ENCODE measurements at regions not wholly inside any gene's neighbourhood (a gene's known extent, or its start where the extent isn't known, plus 50 kb on each side); places are given as distances from the start of the nearest gene placed in this dataset.

GRCh38 chr2:146952696-146953095, 892.1 kb upstream of the ACVR2A start:
- Histone ChIP-seq H3K27me3 (ENCODE audit: insufficient read depth, low read length) (no peaks in the 10 kb centered on the region), H3K9ac (ENCODE audit: low read depth, low read length) (no peak overlapping the region), H3K4me1 (ENCODE audit: insufficient read depth, low read length) (no peaks in the 10 kb centered on the region), H3K9me3 (ENCODE audit: insufficient read depth, low read depth, low read length) (no peaks in the 10 kb centered on the region), H3K36me3 (ENCODE audit: insufficient read depth, low read depth, low read length) (no peaks in the 10 kb centered on the region), H3K4me3 (ENCODE audit: low read length) (no peak overlapping the region), H3K27ac (ENCODE audit: low read length) (no peak overlapping the region)

- no peaks in the 10 kb centered on the region for H3K27me3 ChIP-seq (ENCODE audit: insufficient read depth, low read length)
- H3K4me3 ChIP-seq (ENCODE audit: low read length), result no peak overlapping the region
- H3K36me3 ChIP-seq (ENCODE audit: insufficient read depth, low read depth, low read length), result no peaks in the 10 kb centered on the region
- no peaks in the 10 kb centered on the region for H3K9me3 ChIP-seq (ENCODE audit: insufficient read depth, low read depth, low read length)
- H3K4me1 ChIP-seq (ENCODE audit: insufficient read depth, low read length), result no peaks in the 10 kb centered on the region
- H3K9ac ChIP-seq (ENCODE audit: low read depth, low read length), result no peak overlapping the region
- no peak overlapping the region for H3K27ac ChIP-seq (ENCODE audit: low read length)
Observed at GRCh38 chr2:146950911-146951310, 893.9 kb upstream of the ACVR2A start.

- Histone ChIP-seq H3K9me3 (ENCODE audit: insufficient read depth, low read depth, low read length) (no peaks in the 10 kb centered on the region), H3K4me3 (ENCODE audit: low read length) (no peak overlapping the region), H3K9ac (ENCODE audit: low read depth, low read length) (no peak overlapping the region), H3K27ac (ENCODE audit: low read length) (no peak overlapping the region), H3K27me3 (ENCODE audit: insufficient read depth, low read length) (no peaks in the 10 kb centered on the region), H3K36me3 (ENCODE audit: insufficient read depth, low read depth, low read length) (no peaks in the 10 kb centered on the region), H3K4me1 (ENCODE audit: insufficient read depth, low read length) (no peaks in the 10 kb centered on the region)
Observed at GRCh38 chr2:146950361-146950760, 894.5 kb upstream of the ACVR2A start.

- no peak overlapping the region for H3K27ac ChIP-seq (ENCODE audit: low read length)
- no peaks in the 10 kb centered on the region for H3K4me1 ChIP-seq (ENCODE audit: insufficient read depth, low read length)
- no peaks in the 10 kb centered on the region for H3K27me3 ChIP-seq (ENCODE audit: insufficient read depth, low read length)
- no peaks in the 10 kb centered on the region for H3K9me3 ChIP-seq (ENCODE audit: insufficient read depth, low read depth, low read length)
- H3K4me3 ChIP-seq (ENCODE audit: low read length), result no peak overlapping the region
- no peaks in the 10 kb centered on the region for H3K36me3 ChIP-seq (ENCODE audit: insufficient read depth, low read depth, low read length)
- no peak overlapping the region for H3K9ac ChIP-seq (ENCODE audit: low read depth, low read length)
Observed at GRCh38 chr2:146949400-146949799, 895.4 kb upstream of the ACVR2A start.

- Histone ChIP-seq H3K9ac (ENCODE audit: low read depth, low read length) (no peak overlapping the region), H3K27ac (ENCODE audit: low read length) (no peak overlapping the region), H3K9me3 (ENCODE audit: insufficient read depth, low read depth, low read length) (no peaks in the 10 kb centered on the region), H3K36me3 (ENCODE audit: insufficient read depth, low read depth, low read length) (no peaks in the 10 kb centered on the region), H3K4me1 (ENCODE audit: insufficient read depth, low read length) (no peaks in the 10 kb centered on the region), H3K27me3 (ENCODE audit: insufficient read depth, low read length) (no peaks in the 10 kb centered on the region), H3K4me3 (ENCODE audit: low read length) (no peak overlapping the region)
Observed at GRCh38 chr2:146944601-146945000, 900.2 kb upstream of the ACVR2A start.

GRCh38 chr2:146939991-146940685, 904.7 kb upstream of the ACVR2A start:
- H3K27ac ChIP-seq (ENCODE audit: low read length), result no peak overlapping the region
- no peaks in the 10 kb centered on the region for H3K9me3 ChIP-seq (ENCODE audit: insufficient read depth, low read depth, low read length)
- H3K9ac ChIP-seq (ENCODE audit: low read depth, low read length), result no peak overlapping the region
- no peaks in the 10 kb centered on the region for H3K4me1 ChIP-seq (ENCODE audit: insufficient read depth, low read length)
- H3K36me3 ChIP-seq (ENCODE audit: insufficient read depth, low read depth, low read length), result no peaks in the 10 kb centered on the region
- H3K4me3 ChIP-seq (ENCODE audit: low read length), result no peak overlapping the region
- H3K27me3 ChIP-seq (ENCODE audit: insufficient read depth, low read length), result no peaks in the 10 kb centered on the region

GRCh38 chr2:146934921-146935320, 909.9 kb upstream of the ACVR2A start:
- Histone ChIP-seq H3K9ac (ENCODE audit: low read depth, low read length) (no peak overlapping the region), H3K27ac (ENCODE audit: low read length) (no peak overlapping the region), H3K9me3 (ENCODE audit: insufficient read depth, low read depth, low read length) (no peaks in the 10 kb centered on the region), H3K4me1 (ENCODE audit: insufficient read depth, low read length) (no peaks in the 10 kb centered on the region), H3K27me3 (ENCODE audit: insufficient read depth, low read length) (no peaks in the 10 kb centered on the region), H3K4me3 (ENCODE audit: low read length) (no peak overlapping the region), H3K36me3 (ENCODE audit: insufficient read depth, low read depth, low read length) (no peaks in the 10 kb centered on the region)

- H3K27me3 ChIP-seq (ENCODE audit: insufficient read depth, low read length), result no peaks in the 10 kb centered on the region
- no peaks in the 10 kb centered on the region for H3K36me3 ChIP-seq (ENCODE audit: insufficient read depth, low read depth, low read length)
- H3K9ac ChIP-seq (ENCODE audit: low read depth, low read length), result no peak overlapping the region
- H3K4me1 ChIP-seq (ENCODE audit: insufficient read depth, low read length), result no peaks in the 10 kb centered on the region
- H3K9me3 ChIP-seq (ENCODE audit: insufficient read depth, low read depth, low read length), result no peaks in the 10 kb centered on the region
- no peak overlapping the region for H3K27ac ChIP-seq (ENCODE audit: low read length)
- no peak overlapping the region for H3K4me3 ChIP-seq (ENCODE audit: low read length)
Observed at GRCh38 chr2:146931109-146931508, 913.7 kb upstream of the ACVR2A start.

GRCh38 chr2:146927080-146927711, 917.6 kb upstream of the ACVR2A start:
- no peak overlapping the region for H3K4me3 ChIP-seq (ENCODE audit: low read length)
- H3K27ac ChIP-seq (ENCODE audit: low read length), result no peak overlapping the region
- H3K36me3 ChIP-seq (ENCODE audit: insufficient read depth, low read depth, low read length), result no peaks in the 10 kb centered on the region
- no peak overlapping the region for H3K9ac ChIP-seq (ENCODE audit: low read depth, low read length)
- H3K9me3 ChIP-seq (ENCODE audit: insufficient read depth, low read depth, low read length), result no peaks in the 10 kb centered on the region
- H3K4me1 ChIP-seq (ENCODE audit: insufficient read depth, low read length), result no peaks in the 10 kb centered on the region
- no peaks in the 10 kb centered on the region for H3K27me3 ChIP-seq (ENCODE audit: insufficient read depth, low read length)

- no peak overlapping the region for H3K4me3 ChIP-seq (ENCODE audit: low read length)
- no peaks in the 10 kb centered on the region for H3K36me3 ChIP-seq (ENCODE audit: insufficient read depth, low read depth, low read length)
- H3K27ac ChIP-seq (ENCODE audit: low read length), result no peak overlapping the region
- no peak overlapping the region for H3K9ac ChIP-seq (ENCODE audit: low read depth, low read length)
- H3K9me3 ChIP-seq (ENCODE audit: insufficient read depth, low read depth, low read length), result no peaks in the 10 kb centered on the region
- no peaks in the 10 kb centered on the region for H3K4me1 ChIP-seq (ENCODE audit: insufficient read depth, low read length)
- no peaks in the 10 kb centered on the region for H3K27me3 ChIP-seq (ENCODE audit: insufficient read depth, low read length)
Observed at GRCh38 chr2:146918280-146918679, 926.5 kb upstream of the ACVR2A start.

GRCh38 chr2:146917431-146918042, 927.3 kb upstream of the ACVR2A start:
- Histone ChIP-seq H3K4me1 (ENCODE audit: insufficient read depth, low read length) (no peaks in the 10 kb centered on the region), H3K4me3 (ENCODE audit: low read length) (no peak overlapping the region), H3K27me3 (ENCODE audit: insufficient read depth, low read length) (no peaks in the 10 kb centered on the region), H3K27ac (ENCODE audit: low read length) (no peak overlapping the region), H3K9ac (ENCODE audit: low read depth, low read length) (no peak overlapping the region), H3K9me3 (ENCODE audit: insufficient read depth, low read depth, low read length) (no peaks in the 10 kb centered on the region), H3K36me3 (ENCODE audit: insufficient read depth, low read depth, low read length) (no peaks in the 10 kb centered on the region)

- no peaks in the 10 kb centered on the region for H3K9me3 ChIP-seq (ENCODE audit: insufficient read depth, low read depth, low read length)
- H3K4me3 ChIP-seq (ENCODE audit: low read length), result no peak overlapping the region
- H3K36me3 ChIP-seq (ENCODE audit: insufficient read depth, low read depth, low read length), result no peaks in the 10 kb centered on the region
- H3K27ac ChIP-seq (ENCODE audit: low read length), result no peak overlapping the region
- H3K4me1 ChIP-seq (ENCODE audit: insufficient read depth, low read length), result no peaks in the 10 kb centered on the region
- no peaks in the 10 kb centered on the region for H3K27me3 ChIP-seq (ENCODE audit: insufficient read depth, low read length)
- H3K9ac ChIP-seq (ENCODE audit: low read depth, low read length), result no peak overlapping the region
Observed at GRCh38 chr2:146916914-146917313, 927.9 kb upstream of the ACVR2A start.
